H9 (cell line): ENCODE measurements at regions not wholly inside any gene's neighbourhood (a gene's known extent, or its start where the extent isn't known, plus 50 kb on each side); places are given as distances from the start of the nearest gene placed in this dataset.

Experiments
- DNase-seq: peaks from one replicate; pipeline ENCODE4 v3.0.0-alpha.2; 2017
- H2AFZ ChIP-seq: one replicate; pipeline ENCODE4 v1.6.1; 2013; ENCODE audit warnings: mild to moderate bottlenecking, low read length, control low read depth, moderate library complexity
- H2AK5ac ChIP-seq: 2 replicates; pipeline ENCODE4 v1.6.1; 2013; ENCODE audit warnings: low read length, control low read depth, mixed read lengths; ENCODE audit not compliant: insufficient read length
- H2BK120ac ChIP-seq: one replicate; pipeline ENCODE4 v1.6.1; 2013; ENCODE audit warnings: low read depth, mild to moderate bottlenecking, low read length, control low read depth, inconsistent platforms; ENCODE audit not compliant: poor library complexity, severe bottlenecking
- H2BK12ac ChIP-seq: 2 replicates; pipeline ENCODE4 v1.6.1; 2013; ENCODE audit warnings: low read length, control low read depth, mixed read lengths, low read depth; ENCODE audit not compliant: insufficient read length
- H2BK15ac ChIP-seq: 2 replicates; pipeline ENCODE4 v1.6.1; 2013; ENCODE audit warnings: low read depth, low read length, control low read depth
- H2BK20ac ChIP-seq: one replicate; pipeline ENCODE4 v1.6.1; 2013; ENCODE audit warnings: low read depth, mild to moderate bottlenecking, low read length, control low read depth, inconsistent platforms; ENCODE audit not compliant: poor library complexity, severe bottlenecking
- H2BK5ac ChIP-seq: 2 replicates; pipeline ENCODE4 v1.6.1; 2013; ENCODE audit warnings: low read length, control low read depth, mixed read lengths; ENCODE audit not compliant: insufficient read length
- H3K14ac ChIP-seq: 2 replicates; pipeline ENCODE4 v1.6.1; 2013; ENCODE audit warnings: low read length, control low read depth; ENCODE audit not compliant: insufficient read depth
- H3K18ac ChIP-seq: 2 replicates; pipeline ENCODE4 v1.6.1; 2013; ENCODE audit warnings: low read depth, mild to moderate bottlenecking, mixed read lengths, low read length, control low read depth; ENCODE audit not compliant: insufficient read length
- H3K23ac ChIP-seq: 2 replicates; pipeline ENCODE4 v1.6.1; 2013; ENCODE audit warnings: low read length, control low read depth, mixed read lengths, low read depth; ENCODE audit not compliant: insufficient read length
- H3K23me2 ChIP-seq: 2 replicates; pipeline ENCODE4 v1.6.1; 2013; ENCODE audit warnings: low read depth, mild to moderate bottlenecking, mixed read lengths, low read length, control low read depth; ENCODE audit not compliant: insufficient read length, poor library complexity, severe bottlenecking
- H3K27ac ChIP-seq: 2 replicates; pipeline ENCODE4 v1.5.1; 2013; ENCODE audit warnings: low read length, control low read depth, mixed read lengths, low read depth; ENCODE audit not compliant: insufficient read length
- H3K27me3 ChIP-seq: 2 replicates; pipeline ENCODE4 v1.6.1; 2013; ENCODE audit warnings: low read length, control low read depth, inconsistent platforms; ENCODE audit not compliant: insufficient read depth
- H3K4ac ChIP-seq: 2 replicates; pipeline ENCODE4 v1.6.1; 2013; ENCODE audit warnings: low read depth, mild to moderate bottlenecking, control low read depth, inconsistent platforms, low read length, moderate library complexity
- H3K4me1 ChIP-seq: 2 replicates; pipeline ENCODE4 v1.6.1; 2013; ENCODE audit warnings: low read length, control low read depth, inconsistent platforms; ENCODE audit not compliant: insufficient read depth
- H3K4me2 ChIP-seq: 2 replicates; pipeline ENCODE4 v1.6.1; 2013; ENCODE audit warnings: low read length, control low read depth, mixed read lengths; ENCODE audit not compliant: insufficient read length, insufficient read depth
- H3K56ac ChIP-seq: 2 replicates; pipeline ENCODE4 v1.6.1; 2013; ENCODE audit warnings: low read depth, mild to moderate bottlenecking, mixed read lengths, low read length, control low read depth; ENCODE audit not compliant: insufficient read length
- H3K79me1 ChIP-seq: 2 replicates; pipeline ENCODE4 v1.6.1; 2013; ENCODE audit warnings: low read depth, mild to moderate bottlenecking, moderate library complexity, low read length, control low read depth, inconsistent platforms; ENCODE audit not compliant: insufficient read depth, poor library complexity, severe bottlenecking
- H3K79me2 ChIP-seq: 2 replicates; pipeline ENCODE4 v1.6.1; 2013; ENCODE audit warnings: low read length, control low read depth, inconsistent platforms; ENCODE audit not compliant: insufficient read depth
- H3K9ac ChIP-seq: 2 replicates; pipeline ENCODE4 v1.6.1; 2013; ENCODE audit warnings: low read length, control low read depth, mixed read lengths; ENCODE audit not compliant: insufficient read length; ENCODE audit errors: extremely low read depth
- H3K9me3 ChIP-seq: one replicate; pipeline ENCODE4 v1.6.1; 2013; ENCODE audit warnings: low read depth, low read length, inconsistent platforms; ENCODE audit not compliant: control insufficient read depth
- H3T11ph ChIP-seq: one replicate; pipeline ENCODE4 v1.6.1; 2013; ENCODE audit warnings: mild to moderate bottlenecking, low read length, control low read depth, inconsistent platforms
- H4K20me1 ChIP-seq: one replicate; pipeline ENCODE4 v1.6.1; 2013; ENCODE audit not compliant: control insufficient read depth, insufficient read length, insufficient read depth
- H4K5ac ChIP-seq: 2 replicates; pipeline ENCODE4 v1.6.1; 2013; ENCODE audit warnings: low read depth, mild to moderate bottlenecking, mixed read lengths, low read length, control low read depth; ENCODE audit not compliant: insufficient read length
- H4K8ac ChIP-seq: replicated peaks from 2 replicates; pipeline ENCODE4 v1.6.1; 2013; ENCODE audit warnings: low read length, control low read depth, mixed read lengths, low read depth; ENCODE audit not compliant: insufficient read length
- H4K91ac ChIP-seq: 2 replicates; pipeline ENCODE4 v1.6.1; 2013; ENCODE audit warnings: low read depth, mild to moderate bottlenecking, moderate library complexity, mixed read lengths, low read length, control low read depth; ENCODE audit not compliant: insufficient read length
- H3K27ac Mint-ChIP-seq, 3 experiments: 2 replicates in 2 of 3; 3 replicates in 1 of 3; pipeline ENCODE4 v1.8.0; 2020 to 2021; ENCODE audit warnings: mixed read lengths in 3 of 3, mild to moderate bottlenecking in 1 of 3, moderate library complexity in 1 of 3
- H3K27me3 Mint-ChIP-seq: 2 replicates; pipeline ENCODE4 v1.8.0; 2021; ENCODE audit warnings: low read depth, mild to moderate bottlenecking, moderate library complexity, mixed read lengths
- H3K36me3 Mint-ChIP-seq, 3 experiments: 2 replicates in 2 of 3; 3 replicates in 1 of 3; pipeline ENCODE4 v1.8.0; 2020 to 2021; ENCODE audit warnings: low read depth in 3 of 3, mixed read lengths in 3 of 3; ENCODE audit not compliant: insufficient read depth in 1 of 3
- H3K4me1 Mint-ChIP-seq, 2 experiments: 2 replicates each; pipeline ENCODE4 v1.8.0; 2020; ENCODE audit warnings: mixed read lengths in 2 of 2
- H3K4me3 Mint-ChIP-seq, 2 experiments: 2 replicates in 1 of 2; 3 replicates in 1 of 2; pipeline ENCODE4 v1.8.0; 2020 to 2021; ENCODE audit warnings: mild to moderate bottlenecking in 2 of 2, mixed read lengths in 2 of 2, moderate library complexity in 1 of 2
- H3K9me3 Mint-ChIP-seq, 2 experiments: 2 replicates in 1 of 2; 3 replicates in 1 of 2; pipeline ENCODE4 v1.8.0; 2020; ENCODE audit warnings: mild to moderate bottlenecking in 2 of 2, mixed read lengths in 2 of 2, moderate library complexity in 1 of 2
- CTCF ChIP-seq: fragments of 200-600 bp; sonication (generic); conservative IDR thresholded peaks from 3 replicates; pipeline ENCODE4 v1.8.0; 2021; ENCODE audit warnings: antibody characterized with exemption, mild to moderate bottlenecking
- WGBS: extraction: QIAGEN DNeasy Blood & Tissue Kit; methylation state at CpG from one replicate; pipeline ENCODE4 v1.1.7; 2013; ENCODE audit warnings: missing lambda C conversion rate, low lambda C conversion rate, mixed read lengths; ENCODE audit not compliant: insufficient read length; ENCODE audit errors: extremely low coverage; 5-methylcytosine and 5-hydroxymethylcytosine counted together

GRCh38 chr2:159873258-159873657 lies 75.2 kb upstream of the CD302 start:
- H3K4me1 Mint-ChIP-seq: 0 out of 4 replicates have a peak, but pooled peaks cover 2% of the 10 kb centered on the region in 2 experiments

More at GRCh38 chr2:159873258-159873657, 75.2 kb upstream of the CD302 start:
- H2BK120ac ChIP-seq: no peak overlapping the region
- no peak overlapping the region for H2AK5ac ChIP-seq
- H3K14ac ChIP-seq: no peak overlapping the region
- Mint-ChIP-seq H3K36me3 (no peaks in the 10 kb centered on the region), H3K9me3 (no peaks in the 10 kb centered on the region), H3K27me3 (no peaks in the 10 kb centered on the region), H3K4me3 (no peak overlapping the region), H3K27ac (no peak overlapping the region)
- H3K4me2 ChIP-seq: no peak overlapping the region
- H2AFZ ChIP-seq: no peak overlapping the region
- no peak overlapping the region for H3K23ac ChIP-seq
- H3K9ac ChIP-seq: no peak overlapping the region
- no peaks in the 10 kb centered on the region for H3K4me1 ChIP-seq
- no peak overlapping the region for H2BK20ac ChIP-seq
- no peaks in the 10 kb centered on the region for H3K9me3 ChIP-seq
- H2BK12ac ChIP-seq: no peak overlapping the region
- no CpG with 5 or more reads among the region's 3 CpGs for WGBS
- no peaks in the 10 kb centered on the region for H3K23me2 ChIP-seq
- no peak for DNase-seq
- H4K91ac ChIP-seq: no peak overlapping the region
- H3K27ac ChIP-seq: no peak overlapping the region
- no peak overlapping the region for H2BK5ac ChIP-seq
- H3T11ph ChIP-seq: no peak overlapping the region
- H3K27me3 ChIP-seq: no peaks in the 10 kb centered on the region
- H3K18ac ChIP-seq: no peak overlapping the region
- TF ChIP-seq CTCF: no peak
- no peak overlapping the region for H3K4ac ChIP-seq
- no peaks in the 10 kb centered on the region for H4K20me1 ChIP-seq
- H2BK15ac ChIP-seq: no peak overlapping the region
- no peak overlapping the region for H3K56ac ChIP-seq
- no peaks in the 10 kb centered on the region for H3K79me1 ChIP-seq
- no peaks in the 10 kb centered on the region for H3K79me2 ChIP-seq
- no peak overlapping the region for H4K8ac ChIP-seq
- H4K5ac ChIP-seq: no peak overlapping the region
